ENCODE measurements at regions not wholly inside any gene's neighbourhood (a gene's known extent, or its start where the extent isn't known, plus 50 kb on each side); places are given as distances from the start of the nearest gene placed in this dataset.

DNA sequence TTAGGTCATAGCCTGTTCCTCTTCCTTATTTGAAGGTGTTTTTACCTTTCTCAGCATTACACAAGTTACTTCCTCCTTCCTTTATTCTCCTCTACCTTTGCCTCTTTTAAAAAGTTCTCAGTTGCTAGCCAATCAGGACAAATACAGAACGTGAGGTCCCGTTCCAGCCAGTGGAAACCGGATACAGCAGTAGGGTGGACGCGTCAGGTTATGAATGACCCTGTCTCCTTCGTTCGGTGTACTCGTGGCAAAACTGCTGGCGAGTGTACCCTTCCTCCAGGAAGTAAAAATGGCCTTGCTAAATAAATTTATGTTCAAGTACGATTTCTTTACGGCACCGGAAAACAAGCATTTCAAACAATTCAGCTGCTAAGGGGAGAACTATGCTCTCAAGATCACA lies 77.0 kb upstream of the MLN start:
- TF ChIP-seq, protein P1, sequence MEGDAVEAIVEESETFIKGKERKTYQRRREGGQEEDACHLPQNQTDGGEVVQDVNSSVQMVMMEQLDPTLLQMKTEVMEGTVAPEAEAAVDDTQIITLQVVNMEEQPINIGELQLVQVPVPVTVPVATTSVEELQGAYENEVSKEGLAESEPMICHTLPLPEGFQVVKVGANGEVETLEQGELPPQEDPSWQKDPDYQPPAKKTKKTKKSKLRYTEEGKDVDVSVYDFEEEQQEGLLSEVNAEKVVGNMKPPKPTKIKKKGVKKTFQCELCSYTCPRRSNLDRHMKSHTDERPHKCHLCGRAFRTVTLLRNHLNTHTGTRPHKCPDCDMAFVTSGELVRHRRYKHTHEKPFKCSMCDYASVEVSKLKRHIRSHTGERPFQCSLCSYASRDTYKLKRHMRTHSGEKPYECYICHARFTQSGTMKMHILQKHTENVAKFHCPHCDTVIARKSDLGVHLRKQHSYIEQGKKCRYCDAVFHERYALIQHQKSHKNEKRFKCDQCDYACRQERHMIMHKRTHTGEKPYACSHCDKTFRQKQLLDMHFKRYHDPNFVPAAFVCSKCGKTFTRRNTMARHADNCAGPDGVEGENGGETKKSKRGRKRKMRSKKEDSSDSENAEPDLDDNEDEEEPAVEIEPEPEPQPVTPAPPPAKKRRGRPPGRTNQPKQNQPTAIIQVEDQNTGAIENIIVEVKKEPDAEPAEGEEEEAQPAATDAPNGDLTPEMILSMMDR (IDR thresholded peaks at IDR 0.05; ENCODE audit: low read depth, low read length, poor library complexity, severe bottlenecking): no peak
- no peak for TF ChIP-seq EZH2phosphoT487 (IDR thresholded peaks at IDR 0.05; ENCODE audit: borderline replicate concordance, low read length)
